KMS-11 (cell line): ENCODE measurements at regions not wholly inside any gene's neighbourhood (a gene's known extent, or its start where the extent isn't known, plus 50 kb on each side); places are given as distances from the start of the nearest gene placed in this dataset.

Experiments
- H2AFZ ChIP-seq: fragments of 200-600 bp; sonication (generic); 2 replicates; pipeline ENCODE4 v1.6.1; 2016; ENCODE audit warnings: antibody characterized with exemption, mixed run types, low read depth
- H3K27ac ChIP-seq: fragments of 200-600 bp; sonication (generic); 2 replicates; pipeline ENCODE4 v1.6.1; 2016; ENCODE audit warnings: mild to moderate bottlenecking, mixed run types
- H3K27me3 ChIP-seq: fragments of 200-600 bp; sonication (generic); 2 replicates; pipeline ENCODE4 v1.6.1; 2017; ENCODE audit warnings: mild to moderate bottlenecking, low read depth, mixed run types, moderate library complexity; ENCODE audit not compliant: insufficient read depth
- H3K36me3 ChIP-seq: fragments of 200-600 bp; sonication (generic); 2 replicates; pipeline ENCODE4 v1.6.1; 2017; ENCODE audit warnings: mild to moderate bottlenecking, mixed run types; ENCODE audit not compliant: insufficient read depth
- H3K4me1 ChIP-seq: fragments of 200-600 bp; sonication (generic); 2 replicates; pipeline ENCODE4 v1.6.1; 2016; ENCODE audit warnings: mild to moderate bottlenecking, low read depth, mixed run types; ENCODE audit not compliant: poor library complexity, severe bottlenecking
- H3K4me2 ChIP-seq: fragments of 200-600 bp; sonication (generic); 2 replicates; pipeline ENCODE4 v1.7.0; 2016; ENCODE audit warnings: mild to moderate bottlenecking, mixed run types
- H3K4me3 ChIP-seq: fragments of 200-600 bp; sonication (generic); IDR thresholded peaks from 2 replicates; pipeline ENCODE4 v1.6.1; 2017; ENCODE audit warnings: low read depth, low read length, mixed read lengths; ENCODE audit not compliant: insufficient read depth
- H3K79me2 ChIP-seq: fragments of 200-600 bp; sonication (generic); 2 replicates; pipeline ENCODE4 v1.6.1; 2016; ENCODE audit warnings: low read depth, mixed run types; ENCODE audit not compliant: insufficient read depth
- H3K9ac ChIP-seq: fragments of 200-600 bp; sonication (generic); 2 replicates; pipeline ENCODE4 v1.6.1; 2016; ENCODE audit warnings: mild to moderate bottlenecking, mixed run types
- H4K20me1 ChIP-seq: fragments of 200-600 bp; sonication (generic); 2 replicates; pipeline ENCODE4 v1.6.1; 2016; ENCODE audit warnings: mild to moderate bottlenecking, mixed run types; ENCODE audit not compliant: insufficient read depth
- CTCF ChIP-seq: fragments of 200-600 bp; sonication (generic); conservative IDR thresholded peaks from 2 replicates; pipeline ENCODE4 v1.6.1; 2017; ENCODE audit warnings: low read depth, mild to moderate bottlenecking, antibody characterized with exemption, low read length, moderate library complexity, mixed read lengths

GRCh38 chr10:78925800-78926319, 142.9 kb upstream of the ZMIZ1 start:
- no peaks in the 10 kb centered on the region for H3K27me3 ChIP-seq
- H3K36me3 ChIP-seq = no peaks in the 10 kb centered on the region
- no peaks in the 10 kb centered on the region for H3K4me1 ChIP-seq
- H2AFZ ChIP-seq = no peak overlapping the region
- H3K4me2 ChIP-seq = no peak overlapping the region
- no peak overlapping the region for H3K9ac ChIP-seq
- no peak overlapping the region for H3K4me3 ChIP-seq
- H3K79me2 ChIP-seq = no peaks in the 10 kb centered on the region
- no peak for TF ChIP-seq CTCF
- H4K20me1 ChIP-seq = no peaks in the 10 kb centered on the region
- H3K27ac ChIP-seq = no peak overlapping the region

GRCh38 chr10:78927257-78927995, 141.3 kb upstream of the ZMIZ1 start:
- Histone ChIP-seq H3K79me2 (no peaks in the 10 kb centered on the region), H3K9ac (no peak overlapping the region), H3K27me3 (no peaks in the 10 kb centered on the region), H3K4me1 (no peaks in the 10 kb centered on the region), H3K27ac (no peak overlapping the region), H3K4me3 (no peak overlapping the region), H3K4me2 (no peak overlapping the region), H3K36me3 (no peaks in the 10 kb centered on the region), H4K20me1 (no peaks in the 10 kb centered on the region), H2AFZ (no peak overlapping the region)
- no peak for TF ChIP-seq CTCF

GRCh38 chr10:78928330-78928729, 140.4 kb upstream of the ZMIZ1 start:
- no peaks in the 10 kb centered on the region for H3K36me3 ChIP-seq
- H3K4me3 ChIP-seq = no peak overlapping the region
- no peaks in the 10 kb centered on the region for H4K20me1 ChIP-seq
- H3K9ac ChIP-seq = no peak overlapping the region
- no peak for TF ChIP-seq CTCF
- no peaks in the 10 kb centered on the region for H3K27me3 ChIP-seq
- H3K27ac ChIP-seq = no peak overlapping the region
- no peak overlapping the region for H3K4me2 ChIP-seq
- no peaks in the 10 kb centered on the region for H3K4me1 ChIP-seq
- no peak overlapping the region for H2AFZ ChIP-seq
- no peaks in the 10 kb centered on the region for H3K79me2 ChIP-seq

- Histone ChIP-seq H3K9ac (no peak overlapping the region), H3K27me3 (no peaks in the 10 kb centered on the region), H3K27ac (no peak overlapping the region), H3K4me2 (no peak overlapping the region), H3K4me3 (no peak overlapping the region), H3K36me3 (no peaks in the 10 kb centered on the region), H4K20me1 (no peaks in the 10 kb centered on the region), H3K4me1 (no peaks in the 10 kb centered on the region), H3K79me2 (no peaks in the 10 kb centered on the region), H2AFZ (no peak overlapping the region)
- no peak for TF ChIP-seq CTCF
These were observed 139.2 kb upstream of the ZMIZ1 start for GRCh38 chr10:78929541-78929940.
